ENCODE measurements at regions not wholly inside any gene's neighbourhood (a gene's known extent, or its start where the extent isn't known, plus 50 kb on each side); places are given as distances from the start of the nearest gene placed in this dataset.
"Not testable (repeated sequence)": the region's sequence is repeated elsewhere in the genome, so short reads cannot be mapped to it uniquely, and the experiment has no call there.

GRCh38 chr6:133106934-133107333 is 134.2 kb upstream of the EYA4 start:
- no peak for DNase-seq (ENCODE audit: low read depth, low spot score)

DNA sequence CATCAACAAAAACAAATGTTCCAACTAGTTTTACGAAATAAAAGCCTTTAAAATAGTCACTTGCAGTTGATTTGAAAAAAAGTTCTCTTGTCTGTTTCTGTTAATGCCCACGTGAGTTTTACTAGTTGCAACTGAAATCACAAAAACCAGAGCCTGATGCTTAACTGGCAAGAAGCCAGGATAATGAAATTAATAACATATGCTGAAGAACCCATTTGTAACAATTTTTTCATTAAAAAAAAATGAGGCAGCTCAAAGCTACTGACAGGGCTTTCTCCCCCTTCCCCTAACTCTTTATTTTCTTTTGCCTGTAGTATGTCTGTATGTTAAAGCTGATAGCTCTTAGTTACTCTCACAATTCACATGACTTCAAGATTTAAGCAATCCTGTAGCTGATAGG is 132.7 kb upstream of the EYA4 start:
- no peak for DNase-seq (ENCODE audit: low read depth, low spot score)

DNA sequence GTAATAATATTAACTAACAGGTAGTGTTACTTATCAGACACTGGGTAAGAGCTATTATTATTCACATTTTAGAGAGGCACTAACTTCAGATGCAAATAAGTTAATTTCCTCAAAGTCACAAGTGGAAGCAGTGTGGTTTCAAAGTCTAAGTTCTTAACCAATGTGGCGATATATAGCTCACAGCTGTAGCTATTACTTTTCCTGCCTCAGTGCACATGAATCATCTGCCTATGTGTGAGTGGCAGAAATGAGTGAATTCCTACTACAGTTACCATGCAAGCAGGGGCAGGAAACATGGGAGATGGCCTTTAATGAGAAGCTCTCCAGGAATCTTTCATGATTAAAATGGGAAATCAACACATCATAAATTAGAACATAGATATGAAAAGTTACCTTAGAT is 126.2 kb upstream of the EYA4 start:
- DNase-seq (ENCODE audit: low read depth, low spot score) = no peak

DNA sequence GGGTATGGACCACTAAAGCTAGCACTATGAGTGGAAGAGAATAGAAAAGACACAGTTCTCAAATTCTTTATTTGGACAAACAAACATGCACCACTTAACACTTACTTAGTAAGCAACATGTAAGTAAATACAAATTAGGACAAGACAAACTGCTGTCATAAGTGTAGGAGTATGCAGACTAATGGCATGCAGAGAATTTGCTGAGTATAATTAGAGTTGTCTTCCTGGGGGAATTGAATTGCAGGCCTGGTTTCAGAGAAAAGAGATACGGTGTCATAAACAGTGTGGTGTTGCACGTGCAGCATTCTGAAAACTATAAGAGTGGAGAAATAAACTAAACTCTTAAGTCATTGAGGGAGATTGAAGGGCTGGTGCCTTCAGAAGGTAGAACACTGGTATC is 125.2 kb upstream of the EYA4 start:
- DNase-seq (ENCODE audit: low read depth, low spot score) = no peak

GRCh38 chr6:133128191-133128590 is 113.0 kb upstream of the EYA4 start:
- DNase-seq (ENCODE audit: low read depth, low spot score) = no peak

GRCh38 chr6:133129556-133129955 is 111.6 kb upstream of the EYA4 start:
- DNase-seq (ENCODE audit: low read depth, low spot score) = no peak

DNA sequence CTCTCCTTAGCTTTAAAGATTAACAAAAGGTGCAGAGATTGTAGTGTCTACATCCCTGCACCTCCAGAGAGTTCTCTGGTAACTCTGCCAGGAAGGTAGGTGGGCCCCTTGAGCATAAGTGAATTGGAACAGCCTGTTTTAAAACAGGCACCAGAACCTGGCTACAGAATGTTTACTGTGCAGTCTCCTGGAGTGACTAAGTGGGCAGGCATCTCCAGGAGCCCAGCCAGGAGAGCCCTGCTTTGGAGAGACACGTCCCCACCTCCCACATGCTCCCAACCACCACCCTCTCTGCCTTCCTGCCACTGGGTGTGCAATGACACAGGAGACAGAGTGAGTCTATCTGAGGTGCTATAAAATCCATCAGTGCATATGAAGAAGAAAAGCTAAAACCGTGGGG is 110.3 kb upstream of the EYA4 start:
- no peak for DNase-seq (ENCODE audit: low read depth, low spot score)

- no peak for DNase-seq (ENCODE audit: low read depth, low spot score)
Observed at GRCh38 chr6:133131621-133132465, 109.3 kb upstream of the EYA4 start.

DNA sequence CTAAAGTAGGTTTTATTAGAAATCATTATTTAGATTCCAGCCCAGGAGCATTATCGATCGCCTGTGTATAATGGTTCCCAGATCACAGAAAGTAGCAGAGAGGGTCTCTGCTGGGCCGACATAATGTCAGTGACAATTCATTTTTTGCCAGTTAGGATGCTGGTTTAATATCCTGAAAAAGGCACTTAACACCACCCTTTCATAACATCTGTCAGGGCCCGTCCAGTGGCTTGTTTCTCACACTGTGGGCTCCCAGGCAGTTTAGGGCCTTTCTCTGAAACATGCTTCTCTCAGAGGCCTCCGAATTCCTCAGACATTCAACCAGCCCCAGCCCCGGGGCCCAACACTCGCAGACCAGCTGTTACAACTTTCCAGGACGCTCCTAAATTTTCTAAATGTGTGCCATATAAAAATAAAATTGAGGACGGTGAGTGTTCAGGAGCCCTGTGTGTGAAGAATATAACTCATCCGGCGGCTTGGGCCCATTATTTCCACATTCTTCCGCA is 108.6 kb upstream of the EYA4 start:
- no peak for DNase-seq (ENCODE audit: low read depth, low spot score)

DNA sequence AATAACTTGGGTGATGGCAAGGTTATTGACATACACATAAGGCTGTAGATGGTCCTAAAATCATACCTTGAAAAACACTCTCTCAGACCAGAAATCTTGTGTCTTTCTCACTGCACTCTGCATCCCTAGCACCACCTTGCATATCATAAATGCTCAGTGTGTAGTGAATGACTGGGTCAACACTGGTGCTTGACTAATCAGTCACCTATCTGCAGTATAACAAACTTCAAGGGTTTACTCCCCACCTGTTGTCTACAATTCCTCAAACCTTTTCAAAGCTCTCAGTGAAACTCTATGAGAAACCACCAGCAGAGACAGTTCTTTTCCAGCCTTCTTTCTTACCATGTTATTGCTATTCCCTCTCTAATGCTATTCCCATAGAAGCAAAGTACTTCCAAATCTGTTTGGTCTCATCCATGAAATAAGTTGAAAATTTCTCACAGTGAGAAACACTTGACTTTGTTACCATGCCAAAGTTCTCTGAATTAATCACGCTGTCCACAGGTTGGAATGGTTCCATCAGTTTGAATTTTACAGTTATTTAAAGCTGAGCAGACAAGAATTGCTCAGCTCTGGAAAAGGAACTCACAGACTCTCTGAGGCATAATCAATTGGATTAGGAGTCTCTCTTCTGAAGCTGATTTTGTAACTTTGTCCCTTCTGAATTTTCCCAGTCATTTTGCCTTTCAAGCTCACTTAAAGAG is 104.8 kb upstream of the EYA4 start:
- DNase-seq (ENCODE audit: low read depth, low spot score) = no peak

DNA sequence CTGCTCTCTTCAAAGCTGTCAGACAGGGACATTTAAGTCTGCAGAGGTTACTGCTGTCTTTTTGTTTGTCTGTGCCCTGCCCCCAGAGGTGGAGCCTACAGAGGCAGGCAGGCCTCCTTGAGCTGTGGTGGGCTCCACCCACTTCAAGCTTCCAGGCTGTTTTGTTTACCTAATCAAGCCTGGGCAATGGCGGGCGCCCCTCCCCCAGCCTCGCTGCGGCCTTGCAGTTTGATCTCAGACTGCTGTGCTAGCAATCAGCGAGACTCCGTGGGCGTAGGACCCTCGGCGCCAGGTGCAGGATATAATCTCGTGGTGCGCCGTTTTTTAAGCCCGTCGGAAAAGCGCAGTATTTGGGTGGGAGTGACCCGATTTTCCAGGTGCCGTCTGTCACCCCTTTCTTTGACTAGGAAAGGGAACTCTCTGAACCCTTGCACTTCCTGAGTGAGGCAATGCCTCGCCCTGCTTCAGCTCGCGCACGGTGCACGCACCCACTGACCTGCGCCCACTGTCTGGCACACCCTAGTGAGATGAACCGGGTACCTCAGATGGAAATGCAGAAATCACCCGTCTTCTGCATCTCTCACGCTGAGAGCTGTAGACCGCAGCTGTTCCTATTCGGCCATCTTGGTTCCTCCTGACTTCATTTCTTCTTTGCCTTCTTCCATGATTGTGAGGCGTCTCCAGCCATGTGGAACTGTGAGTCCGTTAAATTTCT is 93.5 kb upstream of the EYA4 start:
- not testable (repeated sequence) for DNase-seq (ENCODE audit: low read depth, low spot score)

- no peak for DNase-seq (ENCODE audit: low read depth, low spot score)
Observed at GRCh38 chr6:133156689-133157088, 84.5 kb upstream of the EYA4 start.

DNA sequence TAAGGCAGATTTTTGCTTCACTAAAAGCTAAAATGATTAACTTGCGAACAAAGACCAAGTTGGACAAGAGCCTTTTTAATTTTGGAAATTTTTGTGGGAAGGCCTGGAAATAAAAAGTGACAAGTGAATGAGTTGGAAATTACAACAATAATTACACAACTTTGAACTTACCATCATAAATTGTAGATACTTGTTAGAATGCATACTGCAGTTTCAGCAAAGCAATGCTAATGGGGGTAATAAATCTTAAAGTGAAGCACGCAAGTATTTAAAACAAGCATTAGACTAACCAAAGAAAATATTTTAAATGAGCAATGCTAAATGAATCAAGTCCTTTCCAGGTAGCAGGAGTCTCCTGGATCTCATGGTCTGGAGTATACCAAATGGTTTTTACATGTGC is 83.2 kb upstream of the EYA4 start:
- no peak for DNase-seq (ENCODE audit: low read depth, low spot score)

- no peak for DNase-seq (ENCODE audit: low read depth, low spot score)
Observed at GRCh38 chr6:133159255-133159795, 81.8 kb upstream of the EYA4 start.

DNA sequence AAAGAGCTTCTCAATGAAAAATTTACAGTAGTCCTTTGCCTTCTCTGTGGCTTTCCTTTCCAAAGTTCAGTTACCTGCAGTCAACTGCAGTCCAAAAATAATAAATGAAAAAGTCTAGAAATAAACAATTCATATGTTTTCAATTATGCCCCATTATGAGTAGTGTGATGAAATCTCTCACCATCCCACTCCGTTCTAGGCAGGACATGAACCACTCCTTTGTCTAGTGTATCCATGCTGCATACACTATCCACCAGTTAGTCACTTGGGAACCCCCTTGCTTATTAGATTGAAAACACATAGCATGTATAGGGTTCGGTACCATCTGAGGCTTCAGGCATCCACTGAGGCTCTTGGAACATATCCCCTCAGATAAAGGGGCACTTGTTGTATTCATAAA is 80.6 kb upstream of the EYA4 start:
- no peak for DNase-seq (ENCODE audit: low read depth, low spot score)

DNA sequence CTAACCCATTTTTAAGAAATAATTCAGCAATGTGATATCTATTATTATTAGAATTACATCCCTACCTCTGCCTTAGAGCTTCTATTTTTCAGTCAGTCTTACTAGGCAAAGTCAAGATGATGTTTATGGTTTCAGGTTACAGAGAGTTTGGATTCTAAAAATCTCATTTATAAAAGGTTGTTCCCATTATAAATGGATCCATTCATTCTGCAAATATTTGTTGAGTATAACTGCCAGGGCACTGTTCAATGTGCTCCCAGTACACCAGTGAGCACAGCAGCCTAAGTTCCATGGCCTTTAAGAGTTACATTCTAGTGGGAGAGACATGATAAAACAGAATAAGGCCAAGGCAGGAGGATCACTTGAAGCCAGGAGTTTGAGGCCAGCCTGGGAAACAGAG is 75.9 kb upstream of the EYA4 start:
- no peak for DNase-seq (ENCODE audit: low read depth, low spot score)

DNA sequence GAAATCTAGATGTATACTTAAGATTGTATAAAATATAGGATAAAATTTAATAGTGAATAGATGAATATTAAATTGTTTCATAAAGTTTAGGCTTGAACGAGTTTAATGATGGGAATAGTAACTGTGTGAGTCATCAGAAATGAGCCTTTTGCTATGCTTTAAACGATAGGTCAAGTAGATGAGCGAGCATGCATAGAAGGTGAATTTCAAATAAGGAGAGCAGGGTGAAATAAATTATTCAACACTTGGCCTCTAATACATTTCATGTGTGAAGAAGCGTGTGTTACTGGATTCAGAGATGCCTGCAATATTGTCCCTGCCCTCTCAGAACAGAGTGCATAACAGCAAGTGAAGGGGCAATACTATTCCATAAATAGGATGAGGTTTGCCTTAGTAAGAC is 74.4 kb upstream of the EYA4 start:
- DNase-seq (ENCODE audit: low read depth, low spot score) = no peak

DNA sequence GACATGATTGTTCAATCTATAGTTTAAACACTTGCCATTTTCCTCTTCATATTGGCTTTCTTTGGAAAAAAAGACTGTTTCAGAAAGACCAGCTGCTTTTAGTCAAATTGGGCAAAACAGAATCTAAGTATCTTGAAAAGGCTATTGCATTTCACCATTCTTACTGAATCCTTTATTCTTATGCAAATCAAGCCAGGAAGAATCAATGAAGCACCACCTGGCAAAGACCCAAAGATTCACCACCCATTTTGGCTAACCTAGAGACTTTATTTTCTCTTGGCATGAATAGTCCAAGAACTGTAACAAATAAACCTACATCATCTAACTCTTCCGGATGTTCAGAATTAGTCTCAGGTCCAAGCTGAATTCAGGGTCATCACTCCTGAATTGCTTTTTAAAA is 71.3 kb upstream of the EYA4 start:
- no peak for DNase-seq (ENCODE audit: low read depth, low spot score)

DNA sequence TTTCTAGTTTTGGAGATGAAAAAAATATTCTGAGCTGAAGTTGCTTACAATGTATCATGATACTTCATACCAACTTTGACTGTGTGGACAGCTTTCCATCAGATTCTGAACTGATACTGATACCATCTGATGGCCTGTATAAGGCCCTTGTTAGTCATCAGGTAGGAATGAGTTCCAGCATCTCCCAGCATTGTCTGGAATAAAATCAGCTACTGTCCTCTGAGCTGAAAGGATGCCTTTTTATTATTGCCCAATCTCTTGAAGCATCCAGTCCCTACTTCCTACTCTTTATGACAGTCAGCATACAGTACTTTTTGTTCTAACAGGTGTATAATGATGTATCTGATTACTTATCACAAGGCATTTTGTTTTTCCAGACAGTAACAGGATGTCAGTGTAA is 70.6 kb upstream of the EYA4 start:
- no peak for DNase-seq (ENCODE audit: low read depth, low spot score)

DNA sequence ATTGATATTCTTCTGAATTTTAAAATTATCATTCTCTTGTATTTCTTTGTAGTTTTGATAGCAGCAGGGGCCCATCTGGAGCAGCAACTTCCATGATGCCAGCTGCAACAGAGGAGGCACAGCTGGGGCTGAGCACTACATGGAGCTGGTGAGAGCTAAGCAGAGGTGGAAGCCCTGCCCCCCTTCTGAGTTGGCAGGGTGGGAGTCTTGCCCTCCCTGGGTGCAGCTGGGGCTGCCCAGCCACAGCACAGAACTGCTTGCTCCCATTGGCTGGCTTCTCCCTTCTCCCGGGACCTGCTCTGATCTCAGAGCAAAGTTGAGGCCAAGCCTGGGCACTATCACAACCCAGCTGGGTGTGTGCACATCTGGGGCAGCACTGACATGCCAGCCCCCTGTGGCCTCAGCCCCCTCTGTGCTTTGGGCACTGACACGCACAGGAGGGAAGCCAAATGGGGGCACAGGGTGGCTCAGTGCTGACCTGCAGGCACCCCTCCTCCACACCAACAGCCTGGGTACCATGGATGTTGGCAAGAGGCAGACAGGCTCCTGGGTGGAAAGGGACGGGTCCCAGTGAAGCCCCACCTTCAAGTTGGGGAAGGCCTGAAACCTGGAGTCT is 69.1 kb upstream of the EYA4 start:
- no peak for DNase-seq (ENCODE audit: low read depth, low spot score)

GRCh38 chr6:133173276-133173675 is 67.9 kb upstream of the EYA4 start:
- DNase-seq (ENCODE audit: low read depth, low spot score) = no peak

DNA sequence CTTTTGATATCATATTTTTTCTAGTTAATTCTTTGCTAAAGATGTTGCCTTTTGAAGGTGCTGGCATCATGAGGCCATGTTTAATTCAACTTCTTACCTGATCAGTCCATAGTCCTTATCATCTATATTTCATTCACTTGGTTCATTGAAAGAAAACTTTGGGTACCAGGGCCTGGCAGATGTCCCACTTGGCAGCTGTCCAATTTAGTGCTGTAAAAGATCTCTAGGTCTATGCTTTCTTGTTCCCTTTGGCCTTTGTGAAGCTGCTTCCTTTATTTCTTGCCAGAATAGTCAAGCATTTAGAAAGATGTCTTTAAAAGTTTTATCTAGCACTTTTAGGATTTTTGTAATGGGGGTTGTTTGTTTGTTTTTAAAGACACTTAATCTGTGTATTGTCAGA is 61.7 kb upstream of the EYA4 start:
- DNase-seq (ENCODE audit: low read depth, low spot score) = no peak
